ENCODE measurements at regions not wholly inside any gene's neighbourhood (a gene's known extent, or its start where the extent isn't known, plus 50 kb on each side); places are given as distances from the start of the nearest gene placed in this dataset.
A peak's percentile ranks its signal among the peaks of the same experiment; 100 is the strongest.

GRCh38 chr16:85165781-85166180 is 53.5 kb upstream of the CIBAR2 start:
- TF ChIP-seq, protein P1, sequence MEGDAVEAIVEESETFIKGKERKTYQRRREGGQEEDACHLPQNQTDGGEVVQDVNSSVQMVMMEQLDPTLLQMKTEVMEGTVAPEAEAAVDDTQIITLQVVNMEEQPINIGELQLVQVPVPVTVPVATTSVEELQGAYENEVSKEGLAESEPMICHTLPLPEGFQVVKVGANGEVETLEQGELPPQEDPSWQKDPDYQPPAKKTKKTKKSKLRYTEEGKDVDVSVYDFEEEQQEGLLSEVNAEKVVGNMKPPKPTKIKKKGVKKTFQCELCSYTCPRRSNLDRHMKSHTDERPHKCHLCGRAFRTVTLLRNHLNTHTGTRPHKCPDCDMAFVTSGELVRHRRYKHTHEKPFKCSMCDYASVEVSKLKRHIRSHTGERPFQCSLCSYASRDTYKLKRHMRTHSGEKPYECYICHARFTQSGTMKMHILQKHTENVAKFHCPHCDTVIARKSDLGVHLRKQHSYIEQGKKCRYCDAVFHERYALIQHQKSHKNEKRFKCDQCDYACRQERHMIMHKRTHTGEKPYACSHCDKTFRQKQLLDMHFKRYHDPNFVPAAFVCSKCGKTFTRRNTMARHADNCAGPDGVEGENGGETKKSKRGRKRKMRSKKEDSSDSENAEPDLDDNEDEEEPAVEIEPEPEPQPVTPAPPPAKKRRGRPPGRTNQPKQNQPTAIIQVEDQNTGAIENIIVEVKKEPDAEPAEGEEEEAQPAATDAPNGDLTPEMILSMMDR (IDR thresholded peaks at IDR 0.05) = no peak
- ATAC-seq (no peak), FAIRE-seq (no peak), DNase-seq (peak in 2 of 6 donors; percentile 6 to 28)
- 87 to 91% methylated on average over 7 of the region's 7 CpGs for WGBS, 2 donors
- H3K4me3 ChIP-seq = no peak overlapping the region
- no peaks in the 10 kb centered on the region for H3K9me3 ChIP-seq
- no peaks in the 10 kb centered on the region for H3K36me3 ChIP-seq
- peaks cover 10 to 22% (median 12%) of the 10 kb centered on the region in 3 donors for H3K4me1 ChIP-seq
- intact Hi-C loops (cut with DNase I) = no loop called here
- H3K27me3 ChIP-seq = no peaks in the 10 kb centered on the region
- no peak overlapping the region for H3K27ac ChIP-seq

DNA sequence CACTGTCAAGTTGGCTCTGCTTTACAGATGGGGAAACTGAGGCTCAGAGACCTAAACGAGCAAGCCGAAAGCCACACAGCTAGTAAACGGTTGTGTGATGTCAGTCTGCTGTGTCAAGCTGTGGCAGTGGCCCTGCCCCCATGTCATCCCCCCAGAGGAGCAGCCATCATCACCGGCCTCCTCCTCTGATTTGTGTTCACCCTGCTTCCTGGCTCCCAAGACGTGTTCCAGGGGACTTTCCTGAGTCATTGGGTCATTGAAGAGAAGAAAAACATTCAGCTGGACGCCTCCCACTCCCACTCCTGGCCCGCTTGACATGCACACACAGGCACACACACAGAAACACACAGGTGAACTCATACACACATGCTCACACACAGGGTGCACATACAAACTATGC is 54.0 kb upstream of the CIBAR2 start:
- Histone ChIP-seq H3K27me3 (no peaks in the 10 kb centered on the region), H3K4me1 (peaks cover 10 to 19% (median 12%) of the 10 kb centered on the region in 3 donors), H3K36me3 (no peaks in the 10 kb centered on the region), H3K4me3 (no peak overlapping the region), H3K9me3 (no peaks in the 10 kb centered on the region), H3K27ac (no peak overlapping the region)
- DNase-seq (peak in 1 of 6 donors; percentile 23), FAIRE-seq (no peak), ATAC-seq (no peak)
- TF ChIP-seq, protein P1 (IDR thresholded peaks at IDR 0.05) = no peak
- 82 to 83% methylated on average over 7 of the region's 7 CpGs for WGBS, 2 donors
- intact Hi-C loops (cut with DNase I) = no loop called here

GRCh38 chr16:85166699-85167588 is 54.7 kb upstream of the CIBAR2 start:
- TF ChIP-seq, protein P1 (IDR thresholded peaks at IDR 0.05) = no peak
- Histone ChIP-seq H3K27ac (peak overlapping the region in 1 of 4 donors; percentile 27), H3K27me3 (no peaks in the 10 kb centered on the region), H3K4me3 (no peak overlapping the region), H3K4me1 (peaks cover 10 to 19% (median 12%) of the 10 kb centered on the region in 3 donors), H3K9me3 (no peaks in the 10 kb centered on the region), H3K36me3 (no peaks in the 10 kb centered on the region)
- WGBS, 2 donors = 31 to 33% methylated on average over 22 of the region's 22 CpGs
- ATAC-seq (peak; percentile 47 to 72 (median 62)), DNase-seq (peak; percentile 53 to 78 (median 62)), FAIRE-seq (no peak)
- intact Hi-C loops (cut with DNase I) = no loop called here

- peak overlapping the region in 1 of 4 donors; percentile 27 for H3K27ac ChIP-seq
- no peaks in the 10 kb centered on the region for H3K36me3 ChIP-seq
- intact Hi-C loops (cut with DNase I) = no loop called here
- FAIRE-seq (no peak), DNase-seq (peak in 1 of 6 donors; percentile 68), ATAC-seq (peak in 1 of 4 donors; percentile 1)
- peaks cover 11 to 19% (median 14%) of the 10 kb centered on the region in 3 donors for H3K4me1 ChIP-seq
- no peaks in the 10 kb centered on the region for H3K27me3 ChIP-seq
- TF ChIP-seq, protein P1 (IDR thresholded peaks at IDR 0.05) = no peak
- WGBS, 2 donors = 70% methylated on average over 22 of the region's 22 CpGs
- no peaks in the 10 kb centered on the region for H3K9me3 ChIP-seq
- no peak overlapping the region for H3K4me3 ChIP-seq
Measured at GRCh38 chr16:85167589-85168537, 55.6 kb upstream of the CIBAR2 start.

Measured in pancreas (tissue), 10 donors.